Gastroesophageal sphincter (tissue), 4 donors: ENCODE measurements at regions not wholly inside any gene's neighbourhood (a gene's known extent, or its start where the extent isn't known, plus 50 kb on each side); places are given as distances from the start of the nearest gene placed in this dataset.

Experiments
- ATAC-seq: fragments of 150-250 bp; one replicate; pipeline ENCODE4 v1.9.1; 2016; ENCODE audit warnings: mild to moderate bottlenecking, moderate library complexity
- H3K27ac ChIP-seq, 4 donors: fragments of 200-600 bp; sonication (generic) in 3 of 4; 1 replicate in 3 of 4; 2 replicates in 1 of 4; pipeline ENCODE4 v1.5.1; 2016 to 2019
- H3K27me3 ChIP-seq: fragments of 200-600 bp; sonication (generic); one replicate; pipeline ENCODE4 v1.5.1; 2019
- H3K36me3 ChIP-seq, 2 donors: fragments of 200-600 bp; sonication (generic); one replicate each; pipeline ENCODE4 v1.5.1; 2019; ENCODE audit warnings: control low read depth in 1 of 2
- H3K4me1 ChIP-seq, 3 donors: fragments of 200-600 bp; sonication (generic); 1 replicate in 2 of 3; 2 replicates in 1 of 3; pipeline ENCODE4 v1.5.1; 2016 to 2019; ENCODE audit warnings: control low read depth in 2 of 3
- H3K4me3 ChIP-seq, 2 donors: fragments of 200-600 bp; sonication (generic); one replicate each; pipeline ENCODE4 v1.5.1; 2019; ENCODE audit warnings: mild to moderate bottlenecking in 1 of 2, moderate library complexity in 1 of 2
- H3K9me3 ChIP-seq, 3 donors: fragments of 200-600 bp; sonication (generic); one replicate each; pipeline ENCODE4 v1.5.1; 2017 to 2019; ENCODE audit warnings: control low read depth in 2 of 3
- CTCF ChIP-seq, 4 experiments: fragments of 200-600 bp in 2 of 4; fragments of 450-650 bp in 2 of 4; sonication (generic) in 1 of 4; IDR thresholded peaks; one replicate each; pipeline ENCODE4 v1.5.1; 2017 to 2019; ENCODE audit warnings: antibody characterized with exemption in 4 of 4, mild to moderate bottlenecking in 2 of 4, moderate library complexity in 2 of 4
- EP300 ChIP-seq: sonication (generic); formaldehyde crosslinking; IDR thresholded peaks from one replicate; pipeline ENCODE4 v1.6.1; 2017; ENCODE audit warnings: antibody characterized with exemption, mild to moderate bottlenecking
- POLR2A ChIP-seq, 2 donors: fragments of 450-650 bp; IDR thresholded peaks; one replicate each; pipeline ENCODE4 v1.6.1; 2017; ENCODE audit warnings: antibody characterized with exemption in 2 of 2, mild to moderate bottlenecking in 2 of 2, moderate library complexity in 1 of 2
- POLR2AphosphoS5 ChIP-seq: sonication (generic); formaldehyde crosslinking; IDR thresholded peaks from one replicate; pipeline ENCODE4 v1.6.1; 2017; ENCODE audit warnings: antibody characterized with exemption
- WGBS, 2 donors: methylation state at CpG; one replicate each; pipeline ENCODE4 v1.1.5; 2018; ENCODE audit warnings: low coverage in 1 of 2; 5-methylcytosine and 5-hydroxymethylcytosine counted together

GRCh38 chrX:126395909-126396308 lies 156.7 kb downstream of the DCAF12L1 start:
- no peak overlapping the region for H3K27ac ChIP-seq
- no peaks in the 10 kb centered on the region for H3K4me1 ChIP-seq
- no peak for ATAC-seq
- no peaks in the 10 kb centered on the region for H3K27me3 ChIP-seq
- TF ChIP-seq POLR2A (IDR thresholded peaks at IDR 0.05): no peak
- no peak for TF ChIP-seq CTCF (IDR thresholded peaks at IDR 0.05)
- no peak for TF ChIP-seq EP300
- TF ChIP-seq POLR2AphosphoS5: no peak
- no peaks in the 10 kb centered on the region for H3K9me3 ChIP-seq
- H3K36me3 ChIP-seq: no peaks in the 10 kb centered on the region
- H3K4me3 ChIP-seq: no peak overlapping the region

GRCh38 chrX:126394681-126395080 lies 157.9 kb downstream of the DCAF12L1 start:
- Histone ChIP-seq H3K27ac (no peak overlapping the region), H3K36me3 (no peaks in the 10 kb centered on the region), H3K27me3 (no peaks in the 10 kb centered on the region), H3K9me3 (no peaks in the 10 kb centered on the region), H3K4me1 (no peaks in the 10 kb centered on the region), H3K4me3 (no peak overlapping the region)
- no peak for TF ChIP-seq EP300
- no peak for TF ChIP-seq POLR2AphosphoS5
- no peak for TF ChIP-seq CTCF (IDR thresholded peaks at IDR 0.05)
- no peak for TF ChIP-seq POLR2A (IDR thresholded peaks at IDR 0.05)
- 47 to 54% methylated on average over 2 of the region's 2 CpGs for WGBS, 2 donors
- ATAC-seq: no peak

GRCh38 chrX:126393284-126393683 lies 159.3 kb downstream of the DCAF12L1 start:
- Histone ChIP-seq H3K27ac (no peak overlapping the region), H3K27me3 (no peaks in the 10 kb centered on the region), H3K4me3 (no peak overlapping the region), H3K4me1 (no peaks in the 10 kb centered on the region), H3K9me3 (no peaks in the 10 kb centered on the region), H3K36me3 (no peaks in the 10 kb centered on the region)
- TF ChIP-seq EP300 (no peak), POLR2AphosphoS5 (no peak), CTCF (IDR thresholded peaks at IDR 0.05) (no peak), POLR2A (IDR thresholded peaks at IDR 0.05) (no peak)
- 43 to 59% methylated on average over 3 of the region's 3 CpGs for WGBS, 2 donors
- ATAC-seq: no peak

- Histone ChIP-seq H3K4me3 (no peak overlapping the region), H3K4me1 (no peaks in the 10 kb centered on the region), H3K9me3 (no peaks in the 10 kb centered on the region), H3K36me3 (no peaks in the 10 kb centered on the region), H3K27ac (no peak overlapping the region), H3K27me3 (no peaks in the 10 kb centered on the region)
- TF ChIP-seq POLR2AphosphoS5: no peak
- TF ChIP-seq CTCF (IDR thresholded peaks at IDR 0.05): no peak
- TF ChIP-seq EP300: no peak
- TF ChIP-seq POLR2A (IDR thresholded peaks at IDR 0.05): no peak
- WGBS, 2 donors: no CpG with 5 or more reads among the region's 3 CpGs
- ATAC-seq: no peak
Measured at GRCh38 chrX:126376465-126376864, 176.1 kb downstream of the DCAF12L1 start.

GRCh38 chrX:126342859-126343258 lies 176.8 kb upstream of the DCAF12L2 start:
- no peak for ATAC-seq
- no peak overlapping the region for H3K27ac ChIP-seq
- H3K4me3 ChIP-seq: no peak overlapping the region
- no peaks in the 10 kb centered on the region for H3K4me1 ChIP-seq
- no peaks in the 10 kb centered on the region for H3K9me3 ChIP-seq
- no peaks in the 10 kb centered on the region for H3K27me3 ChIP-seq
- no peaks in the 10 kb centered on the region for H3K36me3 ChIP-seq
- TF ChIP-seq EP300 (no peak), POLR2A (IDR thresholded peaks at IDR 0.05) (no peak), POLR2AphosphoS5 (no peak), CTCF (IDR thresholded peaks at IDR 0.05) (no peak)
